Umbilical cord (tissue), 1 donor: ENCODE measurements at regions not wholly inside any gene's neighbourhood (a gene's known extent, or its start where the extent isn't known, plus 50 kb on each side); places are given as distances from the start of the nearest gene placed in this dataset.
A peak's percentile ranks its signal among the peaks of the same experiment; 100 is the strongest.

ENCODE experiments used
- DNase-seq: peaks from one replicate; pipeline ENCODE4 v3.0.0-alpha.2; 2015; ENCODE audit warnings: low spot score

GRCh38 chr10:128421371-128422160, 295.3 kb upstream of the MKI67 start:
- DNase-seq, result peak; percentile 38

- DNase-seq, result peak; percentile 3
Measured at GRCh38 chr10:128422190-128422589, 296.0 kb upstream of the MKI67 start.

- no peak for DNase-seq
Measured at GRCh38 chr10:128422999-128423398, 296.8 kb upstream of the MKI67 start.

- no peak for DNase-seq
Measured at GRCh38 chr10:128429321-128429720, 303.1 kb upstream of the MKI67 start.

- DNase-seq, result no peak
Measured at GRCh38 chr10:128429835-128430513, 303.8 kb upstream of the MKI67 start.

GRCh38 chr10:128431083-128431482, 304.9 kb upstream of the MKI67 start:
- no peak for DNase-seq

- DNase-seq, result no peak
Measured at GRCh38 chr10:128431506-128431905, 305.3 kb upstream of the MKI67 start.

- DNase-seq, result no peak
Measured at GRCh38 chr10:128432011-128432410, 305.8 kb upstream of the MKI67 start.

- DNase-seq, result no peak
Measured at GRCh38 chr10:128432423-128432822, 306.2 kb upstream of the MKI67 start.

GRCh38 chr10:128435811-128436210, 309.6 kb upstream of the MKI67 start:
- no peak for DNase-seq

GRCh38 chr10:128437786-128438345, 311.6 kb upstream of the MKI67 start:
- no peak for DNase-seq

GRCh38 chr10:128438417-128439063, 312.3 kb upstream of the MKI67 start:
- no peak for DNase-seq

- DNase-seq, result peak; percentile 36
Measured at GRCh38 chr10:128440513-128441160, 314.4 kb upstream of the MKI67 start.

- DNase-seq, result peak; percentile 2
Measured at GRCh38 chr10:128443925-128444518, 317.8 kb upstream of the MKI67 start.

GRCh38 chr10:128448796-128449195, 322.6 kb upstream of the MKI67 start:
- no peak for DNase-seq

GRCh38 chr10:128451879-128452278, 325.7 kb upstream of the MKI67 start:
- DNase-seq, result no peak

GRCh38 chr10:128456271-128456670, 330.0 kb upstream of the MKI67 start:
- DNase-seq, result no peak

- DNase-seq, result no peak
Measured at GRCh38 chr10:128457136-128457535, 330.9 kb upstream of the MKI67 start.

- DNase-seq, result no peak
Measured at GRCh38 chr10:128461991-128462390, 335.8 kb upstream of the MKI67 start.

- no peak for DNase-seq
Measured at GRCh38 chr10:128462844-128463243, 336.6 kb upstream of the MKI67 start.

GRCh38 chr10:128463991-128464760, 338.0 kb upstream of the MKI67 start:
- DNase-seq, result peak; percentile 10
